HG02588 (cell line): ENCODE measurements at regions not wholly inside any gene's neighbourhood (a gene's known extent, or its start where the extent isn't known, plus 50 kb on each side); places are given as distances from the start of the nearest gene placed in this dataset.
"Not testable (repeated sequence)": the region's sequence is repeated elsewhere in the genome, so short reads cannot be mapped to it uniquely, and the experiment has no call there.

Source experiments
- ATAC-seq: cut with Tn5 transposase; IDR thresholded peaks from one replicate; pipeline ENCODE4 v1.9.1; 2021; ENCODE audit warnings: mild to moderate bottlenecking, moderate library complexity; ENCODE audit not compliant: unreplicated experiment

- ATAC-seq, result no peak
These were observed 826.5 kb downstream of the KCNA4 start for GRCh38 chr11:29190313-29190712.

- no peak for ATAC-seq
These were observed 829.6 kb downstream of the KCNA4 start for GRCh38 chr11:29187215-29187614.

GRCh38 chr11:29184939-29185890, 831.6 kb downstream of the KCNA4 start:
- no peak for ATAC-seq

- ATAC-seq, result no peak
These were observed 833.5 kb downstream of the KCNA4 start for GRCh38 chr11:29183301-29183700.

- no peak for ATAC-seq
These were observed 843.2 kb downstream of the KCNA4 start for GRCh38 chr11:29173660-29174062.

GRCh38 chr11:29171360-29171950, 845.4 kb downstream of the KCNA4 start:
- no peak for ATAC-seq

GRCh38 chr11:29166306-29166705, 850.5 kb downstream of the KCNA4 start:
- ATAC-seq, result no peak

- ATAC-seq, result no peak
These were observed 853.6 kb downstream of the KCNA4 start for GRCh38 chr11:29163231-29163630.

- ATAC-seq, result no peak
These were observed 854.3 kb downstream of the KCNA4 start for GRCh38 chr11:29162491-29162890.

GRCh38 chr11:29161191-29161590, 855.6 kb downstream of the KCNA4 start:
- ATAC-seq, result no peak

GRCh38 chr11:29159552-29160465, 857.0 kb downstream of the KCNA4 start:
- no peak for ATAC-seq

- no peak for ATAC-seq
These were observed 863.8 kb downstream of the KCNA4 start for GRCh38 chr11:29153078-29153477.

GRCh38 chr11:29142573-29142972, 874.3 kb downstream of the KCNA4 start:
- not testable (repeated sequence) for ATAC-seq

- no peak for ATAC-seq
These were observed 881.3 kb downstream of the KCNA4 start for GRCh38 chr11:29135504-29135903.

GRCh38 chr11:29131055-29131454, 885.8 kb downstream of the KCNA4 start:
- no peak for ATAC-seq

GRCh38 chr11:29129844-29130243, 887.0 kb downstream of the KCNA4 start:
- ATAC-seq, result no peak

GRCh38 chr11:29127461-29127860, 889.4 kb downstream of the KCNA4 start:
- no peak for ATAC-seq

GRCh38 chr11:29125606-29126005, 891.2 kb downstream of the KCNA4 start:
- ATAC-seq, result no peak

GRCh38 chr11:29124470-29124869, 892.4 kb downstream of the KCNA4 start:
- no peak for ATAC-seq

GRCh38 chr11:29119707-29120618, 896.9 kb downstream of the KCNA4 start:
- no peak for ATAC-seq
